ENCODE measurements at regions not wholly inside any gene's neighbourhood (a gene's known extent, or its start where the extent isn't known, plus 50 kb on each side); places are given as distances from the start of the nearest gene placed in this dataset.

DNA sequence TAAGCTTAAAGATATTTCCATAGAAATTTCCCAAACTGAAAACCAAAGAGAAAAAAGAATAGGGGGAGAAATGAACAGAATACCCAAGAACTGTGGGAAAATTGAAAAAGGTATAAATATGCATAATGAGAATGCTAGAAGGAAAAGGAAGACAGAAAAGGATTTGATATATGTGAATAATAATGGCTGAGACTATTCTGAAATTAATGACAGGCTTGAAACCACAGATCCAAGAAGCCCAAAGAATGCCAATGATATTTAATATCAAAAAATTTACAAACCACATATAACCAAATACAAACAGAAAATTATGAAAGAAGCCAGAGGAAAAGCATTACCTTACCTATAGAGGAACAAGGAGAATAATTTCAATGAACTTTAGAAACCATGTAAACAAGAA is 153.0 kb downstream of the ANXA2 start:
- TF ChIP-seq CTCF (IDR thresholded peaks at IDR 0.05) (no peak), POLR2AphosphoS5 (IDR thresholded peaks at IDR 0.05) (no peak), POLR2A (IDR thresholded peaks at IDR 0.05) (no peak)

Data from stomach (tissue), 4 donors.